ENCODE measurements at regions not wholly inside any gene's neighbourhood (a gene's known extent, or its start where the extent isn't known, plus 50 kb on each side); places are given as distances from the start of the nearest gene placed in this dataset.

GRCh38 chr14:65959563-65960024 is 526.6 kb upstream of the CCDC196 start:
- TF ChIP-seq CTCF (IDR thresholded peaks at IDR 0.05; ENCODE audit: low read depth, low read length) (no peak), EZH2phosphoT487 (IDR thresholded peaks at IDR 0.05; ENCODE audit: low read depth) (no peak)
